PC-3 (cell line): ENCODE measurements at regions not wholly inside any gene's neighbourhood (a gene's known extent, or its start where the extent isn't known, plus 50 kb on each side); places are given as distances from the start of the nearest gene placed in this dataset.

Experiments used
- ATAC-seq: fragments of 200-7000 bp; cut with Tn5 transposase; 2 replicates; pipeline ENCODE4 v1.9.1; 2020; ENCODE audit warnings: mild to moderate bottlenecking, moderate library complexity
- BruUV-seq: library from RNA; stranded (reverse); fragments of 400-500 nt; replicated peaks from 2 replicates; lab custom pipeline; 2021; lab: Mats Ljungman, UMichigan
- CTCF ChIA-PET: fragments of 300-600 bp; sonication (Branson Sonifier 250); formaldehyde crosslinking; loops from one replicate; lab custom pipeline; 2022; ENCODE audit warnings: antibody characterized with exemption; lab: Charles Lee
- POLR2A ChIA-PET: fragments of 300-600 bp; sonication (Branson Sonifier 250); formaldehyde crosslinking; loops from one replicate; lab custom pipeline; 2022; ENCODE audit warnings: antibody characterized with exemption; ENCODE audit not compliant: unreplicated experiment; lab: Charles Lee
- DNase-seq: peaks from one replicate; pipeline ENCODE4 v3.0.0-alpha.2; 2015
- H2AFZ ChIP-seq: fragments of 300-600 bp; sonication (generic); 2 replicates; pipeline ENCODE4 v1.6.0; 2016; ENCODE audit warnings: antibody characterized with exemption, low read length
- H3F3A ChIP-seq: fragments of 300-600 bp; sonication (generic); one replicate; pipeline ENCODE4 v1.6.0; 2017; ENCODE audit warnings: antibody characterized with exemption, low read length, control low read depth, mild to moderate bottlenecking; ENCODE audit not compliant: unreplicated experiment
- H3K27ac ChIP-seq: fragments of 300-600 bp; sonication (generic); 2 replicates; pipeline ENCODE4 v1.5.1; 2016; ENCODE audit warnings: mild to moderate bottlenecking, low read length
- H3K27me3 ChIP-seq: fragments of 300-600 bp; sonication (generic); 2 replicates; pipeline ENCODE4 v1.6.1; 2016; ENCODE audit warnings: low read length, mixed read lengths
- H3K36me3 ChIP-seq: fragments of 300-600 bp; sonication (generic); 2 replicates; pipeline ENCODE4 v1.6.1; 2016; ENCODE audit warnings: low read depth, mixed run types, low read length, mixed read lengths
- H3K4me1 ChIP-seq: fragments of 300-600 bp; sonication (generic); 2 replicates; pipeline ENCODE4 v1.5.1; 2016; ENCODE audit warnings: low read length; ENCODE audit not compliant: insufficient read depth
- H3K4me2 ChIP-seq: fragments of 300-600 bp; sonication (generic); 2 replicates; pipeline ENCODE4 v1.6.0; 2016; ENCODE audit warnings: low read length
- H3K4me3 ChIP-seq: fragments of 300-600 bp; sonication (generic); 2 replicates; pipeline ENCODE4 v1.5.1; 2016; ENCODE audit warnings: mild to moderate bottlenecking, low read length, mixed read lengths
- H3K79me2 ChIP-seq: fragments of 300-600 bp; sonication (generic); 2 replicates; pipeline ENCODE4 v1.6.1; 2017; ENCODE audit warnings: low read length, mixed read lengths
- H3K9ac ChIP-seq: fragments of 300-600 bp; sonication (generic); 2 replicates; pipeline ENCODE4 v1.6.0; 2016; ENCODE audit warnings: mild to moderate bottlenecking, low read length
- H3K9me2 ChIP-seq: fragments of 300-600 bp; sonication (generic); replicated peaks from 2 replicates; pipeline ENCODE4 v1.6.1; 2016; ENCODE audit warnings: mixed run types, low read length, mixed read lengths
- H3K9me3 ChIP-seq: fragments of 300-600 bp; sonication (generic); 2 replicates; pipeline ENCODE4 v1.6.1; 2016; ENCODE audit warnings: low read length, mixed read lengths
- H4K20me1 ChIP-seq: fragments of 300-600 bp; sonication (generic); 2 replicates; pipeline ENCODE4 v1.6.1; 2016; ENCODE audit warnings: low read length, mixed read lengths
- EZH2 ChIP-seq: fragments of 300-600 bp; sonication (generic); IDR thresholded peaks from one replicate; pipeline ENCODE4 v1.6.1; 2017; ENCODE audit warnings: antibody characterized with exemption, mild to moderate bottlenecking, low read length; ENCODE audit not compliant: unreplicated experiment
- EZH2phosphoT487 ChIP-seq: fragments of 300-600 bp; sonication (generic); IDR thresholded peaks from 2 replicates; pipeline ENCODE4 v1.6.1; 2018; ENCODE audit warnings: mild to moderate bottlenecking, antibody characterized with exemption, low read length, borderline replicate concordance
- intact Hi-C: fragments of 100-400 bp; cut with micrococcal nuclease; formaldehyde crosslinking; loops from 2 replicates; pipeline ENCODE4 v1.9.0; 2023
- TF ChIP-seq, protein P1 (sequence below): fragments of 300-600 bp; sonication (generic); conservative IDR thresholded peaks from 2 replicates; pipeline ENCODE4 v1.5.1; 2017; ENCODE audit warnings: antibody characterized with exemption, low read depth, mild to moderate bottlenecking, low read length

GRCh38 chr2:217328622-217328978, 468.7 kb upstream of the TNP1 start:
- Histone ChIP-seq H3K27me3 (no peaks in the 10 kb centered on the region), H4K20me1 (no peaks in the 10 kb centered on the region), H3K4me2 (no peak overlapping the region), H3K9ac (no peak overlapping the region), H3K36me3 (no peaks in the 10 kb centered on the region), H3F3A (no peaks in the 10 kb centered on the region), H2AFZ (no peak overlapping the region), H3K4me1 (peaks cover 31% of the 10 kb centered on the region), H3K9me3 (no peaks in the 10 kb centered on the region), H3K9me2 (no peaks in the 10 kb centered on the region), H3K27ac (no peak overlapping the region), H3K79me2 (no peaks in the 10 kb centered on the region), H3K4me3 (no peak overlapping the region)
- CTCF ChIA-PET = no interaction called here
- no peak for ATAC-seq
- DNase-seq = no peak
- POLR2A ChIA-PET = no interaction called here
- TF ChIP-seq EZH2 (no peak), EZH2phosphoT487 (no peak)
- TF ChIP-seq, protein P1, sequence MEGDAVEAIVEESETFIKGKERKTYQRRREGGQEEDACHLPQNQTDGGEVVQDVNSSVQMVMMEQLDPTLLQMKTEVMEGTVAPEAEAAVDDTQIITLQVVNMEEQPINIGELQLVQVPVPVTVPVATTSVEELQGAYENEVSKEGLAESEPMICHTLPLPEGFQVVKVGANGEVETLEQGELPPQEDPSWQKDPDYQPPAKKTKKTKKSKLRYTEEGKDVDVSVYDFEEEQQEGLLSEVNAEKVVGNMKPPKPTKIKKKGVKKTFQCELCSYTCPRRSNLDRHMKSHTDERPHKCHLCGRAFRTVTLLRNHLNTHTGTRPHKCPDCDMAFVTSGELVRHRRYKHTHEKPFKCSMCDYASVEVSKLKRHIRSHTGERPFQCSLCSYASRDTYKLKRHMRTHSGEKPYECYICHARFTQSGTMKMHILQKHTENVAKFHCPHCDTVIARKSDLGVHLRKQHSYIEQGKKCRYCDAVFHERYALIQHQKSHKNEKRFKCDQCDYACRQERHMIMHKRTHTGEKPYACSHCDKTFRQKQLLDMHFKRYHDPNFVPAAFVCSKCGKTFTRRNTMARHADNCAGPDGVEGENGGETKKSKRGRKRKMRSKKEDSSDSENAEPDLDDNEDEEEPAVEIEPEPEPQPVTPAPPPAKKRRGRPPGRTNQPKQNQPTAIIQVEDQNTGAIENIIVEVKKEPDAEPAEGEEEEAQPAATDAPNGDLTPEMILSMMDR = no peak
- no TSS peak for BruUV-seq
- intact Hi-C loops = no loop called here

- no peak for DNase-seq
- no peak for ATAC-seq
- Histone ChIP-seq H3K27ac (no peak overlapping the region), H3K4me2 (no peak overlapping the region), H3K9ac (no peak overlapping the region), H3K9me3 (no peaks in the 10 kb centered on the region), H3K9me2 (no peaks in the 10 kb centered on the region), H2AFZ (no peak overlapping the region), H3K27me3 (no peaks in the 10 kb centered on the region), H3K4me3 (no peak overlapping the region), H4K20me1 (no peaks in the 10 kb centered on the region), H3F3A (no peaks in the 10 kb centered on the region), H3K79me2 (no peaks in the 10 kb centered on the region), H3K36me3 (no peaks in the 10 kb centered on the region), H3K4me1 (peaks cover 31% of the 10 kb centered on the region)
- intact Hi-C loops = no loop called here
- ChIA-PET CTCF (no interaction called here), POLR2A (no interaction called here)
- BruUV-seq = no TSS peak
- TF ChIP-seq, protein P1 = no peak
- TF ChIP-seq EZH2phosphoT487 = no peak
- no peak for TF ChIP-seq EZH2
Measured at GRCh38 chr2:217327953-217328621, 468.2 kb upstream of the TNP1 start.

- no peaks in the 10 kb centered on the region for H3F3A ChIP-seq
- H3K27ac ChIP-seq = no peak overlapping the region
- no peak overlapping the region for H3K4me2 ChIP-seq
Measured at GRCh38 chr2:217326238-217327022, 466.6 kb upstream of the TNP1 start.

More at GRCh38 chr2:217326238-217327022, 466.6 kb upstream of the TNP1 start:
- Histone ChIP-seq H3K36me3 (no peaks in the 10 kb centered on the region), H4K20me1 (no peaks in the 10 kb centered on the region), H3K4me1 (peaks cover 19% of the 10 kb centered on the region), H3K9me2 (no peaks in the 10 kb centered on the region), H2AFZ (no peak overlapping the region), H3K27me3 (no peaks in the 10 kb centered on the region), H3K79me2 (no peaks in the 10 kb centered on the region), H3K9me3 (no peaks in the 10 kb centered on the region), H3K4me3 (no peak overlapping the region), H3K9ac (no peak overlapping the region)
- POLR2A ChIA-PET = no interaction called here
- TF ChIP-seq, protein P1 = no peak
- TF ChIP-seq EZH2phosphoT487 (no peak), EZH2 (no peak)
- intact Hi-C loops = no loop called here
- ATAC-seq (no peak), DNase-seq (peak; percentile 40)
- no TSS peak for BruUV-seq
- CTCF ChIA-PET = no interaction called here
